ENCODE measurements at regions not wholly inside any gene's neighbourhood (a gene's known extent, or its start where the extent isn't known, plus 50 kb on each side); places are given as distances from the start of the nearest gene placed in this dataset.

DNA sequence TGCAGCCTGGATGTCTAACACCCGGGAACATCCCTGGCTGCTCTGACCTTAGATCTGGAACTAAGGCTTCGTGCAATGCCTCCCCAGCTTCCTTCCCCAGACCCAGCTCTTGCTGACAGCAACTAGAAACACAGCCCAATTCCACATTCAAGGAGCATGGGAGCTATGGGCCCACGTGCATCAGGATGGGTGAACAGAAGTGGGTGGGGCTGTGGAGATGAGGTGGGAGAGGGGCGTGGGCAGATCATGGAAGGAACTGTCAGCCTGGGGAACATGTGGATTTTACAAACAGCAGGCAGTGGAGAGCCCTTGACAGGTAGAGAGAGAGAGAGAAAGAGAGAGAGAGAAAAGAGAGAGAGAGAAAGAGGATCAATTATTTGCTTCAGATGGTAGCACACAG, 231.6 kb downstream of the MATN1 start:
- Histone ChIP-seq H3K27ac (ENCODE audit: low read depth, low read length) (no peak overlapping the region), H3K79me2 (ENCODE audit: insufficient read depth, low read length) (no peaks in the 10 kb centered on the region), H3K4me2 (ENCODE audit: low read length) (no peak overlapping the region), H4K20me1 (ENCODE audit: insufficient read depth, low read length) (no peaks in the 10 kb centered on the region), H3K9ac (ENCODE audit: low read length) (no peak overlapping the region), H3K9me3 (ENCODE audit: insufficient read depth, low read depth, low read length) (no peaks in the 10 kb centered on the region), H3K4me1 (ENCODE audit: insufficient read depth, low read length) (no peaks in the 10 kb centered on the region), H3K36me3 (ENCODE audit: insufficient read depth, low read length) (no peaks in the 10 kb centered on the region), H3K27me3 (ENCODE audit: insufficient read depth, low read length) (peaks cover 2% of the 10 kb centered on the region), H3K4me3 (ENCODE audit: insufficient read depth, low read depth, low read length) (no peak overlapping the region), H2AFZ (ENCODE audit: low read depth, low read length) (no peak overlapping the region)
- peaks cover 2% of the 10 kb centered on the region for H3K36me3 Mint-ChIP-seq (ENCODE audit: low read depth, unreplicated experiment)
- peaks cover 19% of the 10 kb centered on the region for H3K9me3 Mint-ChIP-seq (ENCODE audit: unreplicated experiment)
- H3K27ac Mint-ChIP-seq (ENCODE audit: unreplicated experiment), result peak overlapping the region; percentile 4
- TF ChIP-seq, protein P1, sequence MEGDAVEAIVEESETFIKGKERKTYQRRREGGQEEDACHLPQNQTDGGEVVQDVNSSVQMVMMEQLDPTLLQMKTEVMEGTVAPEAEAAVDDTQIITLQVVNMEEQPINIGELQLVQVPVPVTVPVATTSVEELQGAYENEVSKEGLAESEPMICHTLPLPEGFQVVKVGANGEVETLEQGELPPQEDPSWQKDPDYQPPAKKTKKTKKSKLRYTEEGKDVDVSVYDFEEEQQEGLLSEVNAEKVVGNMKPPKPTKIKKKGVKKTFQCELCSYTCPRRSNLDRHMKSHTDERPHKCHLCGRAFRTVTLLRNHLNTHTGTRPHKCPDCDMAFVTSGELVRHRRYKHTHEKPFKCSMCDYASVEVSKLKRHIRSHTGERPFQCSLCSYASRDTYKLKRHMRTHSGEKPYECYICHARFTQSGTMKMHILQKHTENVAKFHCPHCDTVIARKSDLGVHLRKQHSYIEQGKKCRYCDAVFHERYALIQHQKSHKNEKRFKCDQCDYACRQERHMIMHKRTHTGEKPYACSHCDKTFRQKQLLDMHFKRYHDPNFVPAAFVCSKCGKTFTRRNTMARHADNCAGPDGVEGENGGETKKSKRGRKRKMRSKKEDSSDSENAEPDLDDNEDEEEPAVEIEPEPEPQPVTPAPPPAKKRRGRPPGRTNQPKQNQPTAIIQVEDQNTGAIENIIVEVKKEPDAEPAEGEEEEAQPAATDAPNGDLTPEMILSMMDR (IDR thresholded peaks at IDR 0.05; ENCODE audit: insufficient read depth, low read depth, low read length), result no peak
- TF ChIP-seq EZH2 (IDR thresholded peaks at IDR 0.05; ENCODE audit: insufficient read depth, low read length), result no peak
- FAIRE-seq, result no peak
- H3K27me3 Mint-ChIP-seq (ENCODE audit: low read depth, unreplicated experiment), result peaks cover 13% of the 10 kb centered on the region
- H3K4me3 Mint-ChIP-seq (ENCODE audit: unreplicated experiment), result no peak overlapping the region
- H3K4me1 Mint-ChIP-seq (ENCODE audit: low read depth, unreplicated experiment), result no peaks in the 10 kb centered on the region
- no peak for DNase-seq (ENCODE audit: low read depth)

DNA sequence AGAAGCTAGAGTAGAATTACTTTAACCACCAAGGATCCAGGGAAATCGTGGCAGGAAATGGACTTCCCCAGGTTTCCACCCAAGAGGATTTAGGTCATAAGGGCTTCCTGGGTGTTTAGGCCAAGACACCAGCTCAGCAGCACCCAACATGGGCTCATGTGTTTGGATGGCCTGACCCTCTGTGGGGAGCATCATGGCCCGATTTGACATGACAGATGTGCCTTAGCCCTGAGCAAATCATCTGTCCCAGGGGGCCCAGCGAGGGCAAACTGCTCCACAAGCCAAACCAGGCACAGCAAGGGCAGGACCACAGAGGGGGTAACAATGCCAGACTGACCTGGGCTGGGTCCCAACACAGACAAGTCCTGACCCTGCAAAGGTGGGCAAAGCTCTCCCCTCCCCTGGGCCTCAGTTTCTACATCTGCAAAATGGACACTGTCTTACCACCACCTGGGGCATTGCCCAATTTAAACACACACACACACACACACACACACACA, 232.8 kb downstream of the MATN1 start:
- peaks cover 12% of the 10 kb centered on the region for H3K27me3 Mint-ChIP-seq (ENCODE audit: low read depth, unreplicated experiment)
- no peak for DNase-seq (ENCODE audit: low read depth)
- H3K27me3 ChIP-seq (ENCODE audit: insufficient read depth, low read length), result peaks cover 2% of the 10 kb centered on the region
- H3K4me2 ChIP-seq (ENCODE audit: low read length), result no peak overlapping the region
- peaks cover 19% of the 10 kb centered on the region for H3K9me3 Mint-ChIP-seq (ENCODE audit: unreplicated experiment)
- no peak for FAIRE-seq
- no peak overlapping the region for H2AFZ ChIP-seq (ENCODE audit: low read depth, low read length)
- H3K9me3 ChIP-seq (ENCODE audit: insufficient read depth, low read depth, low read length), result no peaks in the 10 kb centered on the region
- no peak overlapping the region for H3K9ac ChIP-seq (ENCODE audit: low read length)
- H3K36me3 ChIP-seq (ENCODE audit: insufficient read depth, low read length), result no peaks in the 10 kb centered on the region
- H3K4me1 Mint-ChIP-seq (ENCODE audit: low read depth, unreplicated experiment), result no peaks in the 10 kb centered on the region
- no peak overlapping the region for H3K4me3 ChIP-seq (ENCODE audit: insufficient read depth, low read depth, low read length)
- H3K27ac ChIP-seq (ENCODE audit: low read depth, low read length), result no peak overlapping the region
- no peak overlapping the region for H3K27ac Mint-ChIP-seq (ENCODE audit: unreplicated experiment)
- no peaks in the 10 kb centered on the region for H3K79me2 ChIP-seq (ENCODE audit: insufficient read depth, low read length)
- no peak overlapping the region for H3K4me3 Mint-ChIP-seq (ENCODE audit: unreplicated experiment)
- H4K20me1 ChIP-seq (ENCODE audit: insufficient read depth, low read length), result no peaks in the 10 kb centered on the region
- H3K36me3 Mint-ChIP-seq (ENCODE audit: low read depth, unreplicated experiment), result peaks cover 2% of the 10 kb centered on the region
- TF ChIP-seq, protein P1 (IDR thresholded peaks at IDR 0.05; ENCODE audit: insufficient read depth, low read depth, low read length), result no peak
- TF ChIP-seq EZH2 (IDR thresholded peaks at IDR 0.05; ENCODE audit: insufficient read depth, low read length), result no peak
- H3K4me1 ChIP-seq (ENCODE audit: insufficient read depth, low read length), result no peaks in the 10 kb centered on the region

DNA sequence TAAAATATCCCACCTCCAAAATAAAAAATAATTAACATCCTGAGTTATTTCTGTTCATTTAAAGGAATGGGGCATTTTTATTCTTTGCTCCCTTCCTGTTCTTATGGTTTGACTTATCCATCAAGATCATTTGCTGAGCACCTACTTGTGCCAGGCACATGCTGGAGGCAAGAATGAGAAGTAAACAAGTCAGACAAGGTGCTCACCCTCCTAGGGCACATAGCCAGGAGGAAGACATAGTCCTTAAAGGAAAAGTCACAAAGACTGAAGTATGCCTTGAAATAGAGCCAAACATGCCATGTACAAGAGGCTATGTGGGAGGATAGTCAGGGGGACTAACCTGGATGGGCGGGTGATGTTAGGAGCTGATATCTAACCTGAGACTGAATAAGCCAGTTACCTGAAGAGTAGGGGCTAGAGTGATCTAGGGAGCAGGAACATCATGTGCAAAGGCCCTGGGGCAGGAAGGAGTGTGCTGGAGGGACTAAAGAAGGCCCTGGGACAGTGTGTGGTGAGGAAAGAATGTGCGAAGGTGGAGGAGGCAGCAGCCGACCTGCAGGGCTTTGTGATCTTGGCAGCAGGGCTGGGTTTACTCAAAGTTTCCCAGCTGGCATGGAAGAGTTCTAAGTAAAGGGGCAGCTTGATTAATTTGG, 233.5 kb downstream of the MATN1 start:
- Histone ChIP-seq H3K36me3 (ENCODE audit: insufficient read depth, low read length) (no peaks in the 10 kb centered on the region), H3K27me3 (ENCODE audit: insufficient read depth, low read length) (peaks cover 2% of the 10 kb centered on the region), H3K9me3 (ENCODE audit: insufficient read depth, low read depth, low read length) (no peaks in the 10 kb centered on the region), H3K27ac (ENCODE audit: low read depth, low read length) (no peak overlapping the region), H3K4me1 (ENCODE audit: insufficient read depth, low read length) (no peaks in the 10 kb centered on the region), H3K79me2 (ENCODE audit: insufficient read depth, low read length) (no peaks in the 10 kb centered on the region), H4K20me1 (ENCODE audit: insufficient read depth, low read length) (no peaks in the 10 kb centered on the region), H3K4me3 (ENCODE audit: insufficient read depth, low read depth, low read length) (no peak overlapping the region), H3K4me2 (ENCODE audit: low read length) (no peak overlapping the region), H2AFZ (ENCODE audit: low read depth, low read length) (no peak overlapping the region), H3K9ac (ENCODE audit: low read length) (no peak overlapping the region)
- Mint-ChIP-seq H3K4me1 (ENCODE audit: low read depth, unreplicated experiment) (no peaks in the 10 kb centered on the region), H3K27ac (ENCODE audit: unreplicated experiment) (no peak overlapping the region), H3K9me3 (ENCODE audit: unreplicated experiment) (peaks cover 15% of the 10 kb centered on the region), H3K4me3 (ENCODE audit: unreplicated experiment) (no peak overlapping the region), H3K27me3 (ENCODE audit: low read depth, unreplicated experiment) (peaks cover 13% of the 10 kb centered on the region), H3K36me3 (ENCODE audit: low read depth, unreplicated experiment) (peaks cover under 1% of the 10 kb centered on the region)
- no peak for FAIRE-seq
- DNase-seq (ENCODE audit: low read depth), result no peak
- TF ChIP-seq EZH2 (IDR thresholded peaks at IDR 0.05; ENCODE audit: insufficient read depth, low read length), result no peak
- TF ChIP-seq, protein P1 (IDR thresholded peaks at IDR 0.05; ENCODE audit: insufficient read depth, low read depth, low read length), result no peak
